ENCODE measurements at regions not wholly inside any gene's neighbourhood (a gene's known extent, or its start where the extent isn't known, plus 50 kb on each side); places are given as distances from the start of the nearest gene placed in this dataset.

DNA sequence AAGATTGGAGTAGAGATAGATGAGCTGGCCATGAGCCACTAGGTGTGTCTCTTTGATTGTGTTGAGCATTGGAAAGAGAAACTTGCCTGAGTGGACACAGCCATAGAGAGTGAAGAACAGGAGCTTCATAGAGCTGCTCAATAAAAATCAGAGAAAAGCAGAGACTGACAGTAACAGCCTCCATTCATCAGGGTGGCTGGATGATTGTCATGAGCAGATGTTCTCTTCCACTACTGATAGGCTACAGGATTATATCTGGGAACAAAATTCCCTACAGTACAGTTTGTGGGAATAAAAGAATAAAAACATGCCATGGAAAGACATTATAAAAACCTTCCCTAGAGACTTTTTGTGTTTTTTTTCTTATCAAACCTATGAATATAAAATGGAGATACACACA lies 404.8 kb upstream of the ACVR2A start:
- TF ChIP-seq POLR2A (IDR thresholded peaks at IDR 0.05) (no peak), POLR2AphosphoS5 (IDR thresholded peaks at IDR 0.05) (no peak)

Measured in sigmoid colon (tissue), 4 donors.